Neural cell (in vitro differentiated cells): ENCODE measurements at regions not wholly inside any gene's neighbourhood (a gene's known extent, or its start where the extent isn't known, plus 50 kb on each side); places are given as distances from the start of the nearest gene placed in this dataset.

Experiments
- EP300 ChIP-seq: fragments of 450-650 bp; conservative IDR thresholded peaks from 2 replicates; pipeline ENCODE4 v1.6.1; 2014; ENCODE audit warnings: antibody characterized with exemption, mild to moderate bottlenecking, moderate library complexity; ENCODE audit not compliant: poor library complexity, severe bottlenecking
- EZH2 ChIP-seq: fragments of 200-600, 300-800 bp; shearing (Covaris generic), sonication (generic); IDR thresholded peaks from 2 replicates; pipeline ENCODE4 v1.6.1; 2014; ENCODE audit warnings: antibody characterized with exemption, low read length, borderline replicate concordance, mild to moderate bottlenecking; ENCODE audit not compliant: insufficient read depth, poor library complexity, severe bottlenecking
- MXI1 ChIP-seq: fragments of 450-650 bp; conservative IDR thresholded peaks from 2 replicates; pipeline ENCODE4 v1.6.1; 2014; ENCODE audit warnings: antibody characterized with exemption, mild to moderate bottlenecking; ENCODE audit not compliant: poor library complexity, severe bottlenecking
- POLR2AphosphoS5 ChIP-seq: IDR thresholded peaks from 2 replicates; pipeline ENCODE4 v1.6.1; 2012
- RAD21 ChIP-seq: fragments of 450-650 bp; conservative IDR thresholded peaks from 2 replicates; pipeline ENCODE4 v1.6.1; 2014; ENCODE audit warnings: antibody characterized with exemption, mild to moderate bottlenecking, moderate library complexity
- SMC3 ChIP-seq: fragments of 450-650 bp; conservative IDR thresholded peaks from 2 replicates; pipeline ENCODE4 v1.6.1; 2014; ENCODE audit warnings: antibody characterized with exemption, mild to moderate bottlenecking, moderate library complexity; ENCODE audit not compliant: poor library complexity
- TAF1 ChIP-seq: IDR thresholded peaks from 2 replicates; pipeline ENCODE4 v1.6.1; 2012; ENCODE audit warnings: low read depth
- TF ChIP-seq, protein P1 (sequence below): fragments of 450-650 bp; IDR thresholded peaks from 2 replicates; pipeline ENCODE4 v1.5.1; 2014; ENCODE audit warnings: antibody characterized with exemption, mild to moderate bottlenecking, moderate library complexity; ENCODE audit not compliant: poor library complexity, severe bottlenecking

DNA sequence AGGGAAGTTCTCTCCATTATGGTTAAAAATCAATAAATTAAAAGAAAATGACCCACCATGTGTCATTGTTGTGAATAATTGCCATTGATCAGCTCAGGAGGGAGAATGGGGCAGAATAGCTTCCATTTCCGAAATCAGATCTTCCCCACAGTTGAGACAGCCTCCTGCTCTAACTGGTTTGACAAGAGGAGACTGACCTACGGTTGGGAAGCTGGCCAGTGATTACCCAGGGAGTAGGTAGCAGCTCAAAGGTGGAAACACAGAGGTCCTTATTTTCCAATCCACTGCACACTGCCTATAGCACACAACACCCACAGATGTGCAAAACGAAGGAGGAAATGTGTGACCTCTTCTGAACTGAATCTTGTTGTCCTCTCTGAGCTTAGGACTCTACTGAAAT lies 69.0 kb upstream of the DAPK1 start:
- TF ChIP-seq, protein P1, sequence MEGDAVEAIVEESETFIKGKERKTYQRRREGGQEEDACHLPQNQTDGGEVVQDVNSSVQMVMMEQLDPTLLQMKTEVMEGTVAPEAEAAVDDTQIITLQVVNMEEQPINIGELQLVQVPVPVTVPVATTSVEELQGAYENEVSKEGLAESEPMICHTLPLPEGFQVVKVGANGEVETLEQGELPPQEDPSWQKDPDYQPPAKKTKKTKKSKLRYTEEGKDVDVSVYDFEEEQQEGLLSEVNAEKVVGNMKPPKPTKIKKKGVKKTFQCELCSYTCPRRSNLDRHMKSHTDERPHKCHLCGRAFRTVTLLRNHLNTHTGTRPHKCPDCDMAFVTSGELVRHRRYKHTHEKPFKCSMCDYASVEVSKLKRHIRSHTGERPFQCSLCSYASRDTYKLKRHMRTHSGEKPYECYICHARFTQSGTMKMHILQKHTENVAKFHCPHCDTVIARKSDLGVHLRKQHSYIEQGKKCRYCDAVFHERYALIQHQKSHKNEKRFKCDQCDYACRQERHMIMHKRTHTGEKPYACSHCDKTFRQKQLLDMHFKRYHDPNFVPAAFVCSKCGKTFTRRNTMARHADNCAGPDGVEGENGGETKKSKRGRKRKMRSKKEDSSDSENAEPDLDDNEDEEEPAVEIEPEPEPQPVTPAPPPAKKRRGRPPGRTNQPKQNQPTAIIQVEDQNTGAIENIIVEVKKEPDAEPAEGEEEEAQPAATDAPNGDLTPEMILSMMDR, result no peak
- TF ChIP-seq SMC3 (no peak), EZH2 (no peak), TAF1 (no peak), POLR2AphosphoS5 (no peak), EP300 (no peak), RAD21 (no peak), MXI1 (no peak)
